HCT116 (cell line): ENCODE measurements at regions not wholly inside any gene's neighbourhood (a gene's known extent, or its start where the extent isn't known, plus 50 kb on each side); places are given as distances from the start of the nearest gene placed in this dataset.

Source experiments
- ATAC-seq: fragments of 200-7000 bp; cut with Tn5 transposase; 2 replicates; pipeline ENCODE4 v1.9.1; 2020; ENCODE audit warnings: mild to moderate bottlenecking, moderate library complexity
- BruUV-seq: library from RNA; stranded (reverse); fragments of 400-500 nt; replicated peaks from 2 replicates; lab custom pipeline; 2021; lab: Mats Ljungman, UMichigan
- CTCF ChIA-PET: fragments of 300-600 bp; sonication (Branson Sonifier 250); formaldehyde crosslinking; loops from one replicate; lab custom pipeline; 2021; ENCODE audit warnings: antibody characterized with exemption; lab: Charles Lee
- POLR2A ChIA-PET: fragments of 300-600, 350-600 bp; sonication (Branson Sonifier 250); formaldehyde crosslinking; loops from one replicate; lab custom pipeline; 2021; ENCODE audit warnings: antibody characterized with exemption; lab: Charles Lee
- RAD21 ChIA-PET, 2 experiments: fragments of 300-600 bp; sonication (Branson Sonifier 250); formaldehyde crosslinking; loops; one replicate each; lab custom pipeline; 2023; ENCODE audit warnings: low total read pairs in 2 of 2; ENCODE audit not compliant: uncharacterized antibody in 2 of 2, unreplicated experiment in 2 of 2, low non-redundant PET in 1 of 2; lab: Charles Lee
- DNase-seq: peaks from one replicate; pipeline ENCODE4 v3.0.0-alpha.2; 2010; ENCODE audit warnings: low read depth, low spot score
- H2AFZ ChIP-seq: fragments of 200-600 bp; shearing (Covaris generic), sonication (generic); 2 replicates; pipeline ENCODE4 v1.6.1; 2017; ENCODE audit warnings: low read depth, mixed run types, mixed read lengths, antibody characterized with exemption, low read length; ENCODE audit not compliant: poor library complexity, severe bottlenecking
- H3K27ac ChIP-seq: 2 replicates; pipeline ENCODE4 v1.5.1; 2012; ENCODE audit warnings: low read depth, low read length
- H3K27me3 ChIP-seq: fragments of 200-600 bp; sonication (generic); 2 replicates; pipeline ENCODE4 v1.6.1; 2016; ENCODE audit warnings: mixed run types, low read length, mixed read lengths; ENCODE audit not compliant: insufficient read depth
- H3K36me3 ChIP-seq, 2 experiments: fragments of 200-500 bp in 1 of 2; fragments of 200-600 bp in 1 of 2; sonication (Bioruptor generic) in 1 of 2; sonication (generic) in 1 of 2; 2 replicates each; pipeline versions ENCODE4 v1.5.1 to v1.6.1; 2014 to 2016; ENCODE audit warnings: low read length in 2 of 2, inconsistent platforms in 1 of 2, mixed read lengths in 1 of 2, mixed run types in 1 of 2; ENCODE audit not compliant: insufficient read depth in 2 of 2, control insufficient read depth in 1 of 2
- H3K4me1 ChIP-seq, 2 experiments: fragments of 200-600 bp in 1 of 2; sonication (generic) in 1 of 2; 2 replicates each; pipeline versions ENCODE4 v1.5.1 to v1.6.1; 2012 to 2017; ENCODE audit warnings: low read length in 2 of 2, inconsistent platforms in 1 of 2, mild to moderate bottlenecking in 1 of 2, mixed read lengths in 1 of 2, mixed run types in 1 of 2, moderate library complexity in 1 of 2; ENCODE audit not compliant: insufficient read depth in 2 of 2, control insufficient read depth in 1 of 2
- H3K4me2 ChIP-seq: fragments of 200-600 bp; sonication (generic); 2 replicates; pipeline ENCODE4 v1.6.1; 2017; ENCODE audit warnings: mixed run types, low read length, mixed read lengths
- H3K4me3 ChIP-seq, 2 experiments: fragments of 200-600 bp in 1 of 2; sonication (generic) in 1 of 2; replicated peaks in 1 of 2; 2 replicates each; pipeline ENCODE4 v1.5.1; 2011 to 2016; ENCODE audit warnings: low read length in 2 of 2, control low read depth in 1 of 2, low read depth in 1 of 2, mild to moderate bottlenecking in 1 of 2, mixed read lengths in 1 of 2, mixed run types in 1 of 2
- H3K79me2 ChIP-seq: fragments of 200-600 bp; sonication (generic); 2 replicates; pipeline ENCODE4 v1.6.1; 2017; ENCODE audit warnings: mild to moderate bottlenecking, mixed run types, low read length, moderate library complexity, mixed read lengths; ENCODE audit not compliant: insufficient read depth
- H3K9ac ChIP-seq: fragments of 200-600 bp; sonication (generic); 2 replicates; pipeline ENCODE4 v1.6.1; 2016; ENCODE audit warnings: low read length, mixed read lengths
- H3K9me2 ChIP-seq: fragments of 200-600 bp; sonication (generic), shearing (Covaris generic); 2 replicates; pipeline ENCODE4 v1.6.1; 2017; ENCODE audit warnings: mixed run types, mild to moderate bottlenecking, moderate library complexity; ENCODE audit not compliant: insufficient read depth
- H3K9me3 ChIP-seq, 2 experiments: fragments of 200-500 bp in 1 of 2; fragments of 200-600 bp in 1 of 2; sonication (Bioruptor generic) in 1 of 2; sonication (generic) in 1 of 2; 2 replicates each; pipeline ENCODE4 v1.6.1; 2014 to 2017; ENCODE audit warnings: low read length in 2 of 2, mixed read lengths in 2 of 2, inconsistent platforms in 1 of 2, low read depth in 1 of 2, mild to moderate bottlenecking in 1 of 2, mixed run types in 1 of 2, moderate library complexity in 1 of 2; ENCODE audit not compliant: control insufficient read depth in 1 of 2, insufficient read depth in 1 of 2
- H4K20me1 ChIP-seq: fragments of 200-600 bp; sonication (generic), shearing (Covaris generic); 2 replicates; pipeline ENCODE4 v1.6.1; 2017; ENCODE audit warnings: mixed run types, mild to moderate bottlenecking, moderate library complexity; ENCODE audit not compliant: insufficient read depth
- ATF3 ChIP-seq: IDR thresholded peaks from 2 replicates; pipeline ENCODE4 v1.6.1; 2012
- CEBPB ChIP-seq: IDR thresholded peaks from 2 replicates; pipeline ENCODE4 v1.6.1; 2012; ENCODE audit warnings: low read depth
- ELF1 ChIP-seq: IDR thresholded peaks from 2 replicates; pipeline ENCODE4 v1.6.1; 2012; ENCODE audit warnings: low read depth, borderline replicate concordance
- EZH2phosphoT487 ChIP-seq: fragments of 200-600 bp; IDR thresholded peaks from 2 replicates; pipeline ENCODE4 v1.6.1; 2018; ENCODE audit warnings: antibody characterized with exemption, borderline replicate concordance
- FOSL1 ChIP-seq: IDR thresholded peaks from 2 replicates; pipeline ENCODE4 v1.6.1; 2012; ENCODE audit warnings: low read depth
- JUND ChIP-seq: IDR thresholded peaks from 2 replicates; pipeline ENCODE4 v1.6.1; 2012
- POLR2A ChIP-seq: IDR thresholded peaks from 2 replicates; pipeline ENCODE4 v1.7.0; 2011; ENCODE audit warnings: borderline replicate concordance; ENCODE audit not compliant: insufficient read depth, insufficient read length; ENCODE audit errors: extremely low read depth
- RAD21 ChIP-seq: IDR thresholded peaks from 2 replicates; pipeline ENCODE4 v1.6.1; 2012; ENCODE audit warnings: low read depth, mild to moderate bottlenecking
- REST ChIP-seq: IDR thresholded peaks from 2 replicates; pipeline ENCODE4 v1.6.1; 2012; ENCODE audit warnings: low read depth
- SP1 ChIP-seq: IDR thresholded peaks from 2 replicates; pipeline ENCODE4 v1.6.1; 2012; ENCODE audit warnings: low read depth
- SRF ChIP-seq: IDR thresholded peaks from 2 replicates; pipeline ENCODE4 v1.6.1; 2012; ENCODE audit warnings: low read depth
- TCF7L2 ChIP-seq: IDR thresholded peaks from 2 replicates; pipeline ENCODE4 v1.7.0; 2011; ENCODE audit warnings: borderline replicate concordance, inconsistent platforms; ENCODE audit not compliant: insufficient read depth, insufficient read length; ENCODE audit errors: extremely low read depth
- YY1 ChIP-seq: IDR thresholded peaks from 2 replicates; pipeline ENCODE4 v1.6.1; 2011; ENCODE audit warnings: low read length, low read depth, moderate library complexity, mild to moderate bottlenecking; ENCODE audit not compliant: insufficient replicate concordance; ENCODE audit errors: extremely low read depth
- intact Hi-C: fragments of 100-400 bp; cut with micrococcal nuclease; formaldehyde crosslinking; loops from 2 replicates; pipeline ENCODE4 v1.10.0; 2022
- TF ChIP-seq, protein P1 (sequence below), 3 experiments: fragments of 200-600 bp in 1 of 3; sonication (generic) in 1 of 3; IDR thresholded peaks in 2 of 3; conservative IDR thresholded peaks in 1 of 3; 2 replicates each; pipeline ENCODE4 v1.5.1; 2012 to 2017; ENCODE audit warnings: low read depth in 2 of 3, low read length in 2 of 3, antibody characterized with exemption in 1 of 3, borderline replicate concordance in 1 of 3, control low read depth in 1 of 3, mild to moderate bottlenecking in 1 of 3, mixed read lengths in 1 of 3, mixed run types in 1 of 3, moderate library complexity in 1 of 3; ENCODE audit not compliant: insufficient read depth in 1 of 3

DNA sequence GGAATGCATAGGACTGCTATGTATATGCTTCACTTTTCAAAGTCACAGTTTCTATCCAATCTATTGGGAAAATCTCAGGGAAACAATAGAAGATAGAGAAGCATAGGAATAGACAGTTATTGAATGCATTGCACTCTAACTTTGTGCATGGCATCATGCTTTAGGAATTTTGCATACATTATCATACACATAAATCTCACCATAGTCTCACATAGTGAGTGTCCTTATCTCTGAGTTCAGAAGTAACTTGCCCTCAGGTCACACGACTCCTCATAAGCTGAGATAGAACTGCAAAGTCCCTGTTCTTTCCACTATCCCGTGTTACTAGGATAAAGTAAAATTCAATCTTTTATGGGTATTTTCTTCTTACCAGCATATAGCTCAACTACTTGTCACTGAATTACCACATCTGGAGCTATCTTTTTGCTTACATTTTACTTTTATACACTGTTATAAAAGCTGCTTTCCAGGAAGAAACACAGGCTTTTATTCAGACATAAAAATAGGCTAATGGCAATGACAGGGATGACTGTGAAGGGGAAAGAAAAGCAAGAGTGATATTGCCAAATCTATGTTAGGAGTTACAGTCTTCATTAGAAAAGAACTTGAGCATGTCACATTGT, 666.9 kb downstream of the XIRP2 start (continued):
- no peak for TF ChIP-seq ELF1

GRCh38 chr2:167553635-167554034, 665.4 kb downstream of the XIRP2 start:
- ChIA-PET POLR2A (no interaction called here), RAD21 (no interaction called here), CTCF (no interaction called here)
- no peak for ATAC-seq
- H3K36me3 ChIP-seq = no peaks in the 10 kb centered on the region
- no peaks in the 10 kb centered on the region for H4K20me1 ChIP-seq
- DNase-seq = no peak
- TF ChIP-seq YY1 (no peak), CEBPB (0 out of 2 replicates have a peak, but pooled peaks have one; percentile 24)
- H3K9me3 ChIP-seq = no peaks in the 10 kb centered on the region
- no TSS peak for BruUV-seq
- no peak overlapping the region for H3K4me2 ChIP-seq
- H3K9ac ChIP-seq = no peak overlapping the region
- no peaks in the 10 kb centered on the region for H3K9me2 ChIP-seq
- intact Hi-C loops = no loop called here
- no peak overlapping the region for H2AFZ ChIP-seq
- H3K4me1 ChIP-seq = no peaks in the 10 kb centered on the region
- no peaks in the 10 kb centered on the region for H3K79me2 ChIP-seq
- H3K4me3 ChIP-seq = no peak overlapping the region
- no peak overlapping the region for H3K27ac ChIP-seq
- H3K27me3 ChIP-seq = no peaks in the 10 kb centered on the region

GRCh38 chr2:167551416-167551815, 663.1 kb downstream of the XIRP2 start:
- Histone ChIP-seq H3K9me2 (no peaks in the 10 kb centered on the region), H3K4me3 (no peak overlapping the region), H3K27me3 (no peaks in the 10 kb centered on the region), H3K27ac (no peak overlapping the region), H3K36me3 (no peaks in the 10 kb centered on the region), H3K4me2 (no peak overlapping the region), H4K20me1 (no peaks in the 10 kb centered on the region), H2AFZ (no peak overlapping the region), H3K79me2 (no peaks in the 10 kb centered on the region), H3K4me1 (no peaks in the 10 kb centered on the region), H3K9me3 (no peaks in the 10 kb centered on the region), H3K9ac (no peak overlapping the region)
- intact Hi-C loops = no loop called here
- ChIA-PET RAD21 (no interaction called here), CTCF (no interaction called here), POLR2A (no interaction called here)
- DNase-seq = no peak
- BruUV-seq = no TSS peak
- ATAC-seq = no peak
- TF ChIP-seq REST (no peak), ATF3 (no peak), SP1 (no peak), EZH2phosphoT487 (no peak), JUND (no peak), FOSL1 (no peak), YY1 (no peak), SRF (no peak), POLR2A (no peak), RAD21 (no peak), TCF7L2 (no peak)
- TF ChIP-seq, protein P1, sequence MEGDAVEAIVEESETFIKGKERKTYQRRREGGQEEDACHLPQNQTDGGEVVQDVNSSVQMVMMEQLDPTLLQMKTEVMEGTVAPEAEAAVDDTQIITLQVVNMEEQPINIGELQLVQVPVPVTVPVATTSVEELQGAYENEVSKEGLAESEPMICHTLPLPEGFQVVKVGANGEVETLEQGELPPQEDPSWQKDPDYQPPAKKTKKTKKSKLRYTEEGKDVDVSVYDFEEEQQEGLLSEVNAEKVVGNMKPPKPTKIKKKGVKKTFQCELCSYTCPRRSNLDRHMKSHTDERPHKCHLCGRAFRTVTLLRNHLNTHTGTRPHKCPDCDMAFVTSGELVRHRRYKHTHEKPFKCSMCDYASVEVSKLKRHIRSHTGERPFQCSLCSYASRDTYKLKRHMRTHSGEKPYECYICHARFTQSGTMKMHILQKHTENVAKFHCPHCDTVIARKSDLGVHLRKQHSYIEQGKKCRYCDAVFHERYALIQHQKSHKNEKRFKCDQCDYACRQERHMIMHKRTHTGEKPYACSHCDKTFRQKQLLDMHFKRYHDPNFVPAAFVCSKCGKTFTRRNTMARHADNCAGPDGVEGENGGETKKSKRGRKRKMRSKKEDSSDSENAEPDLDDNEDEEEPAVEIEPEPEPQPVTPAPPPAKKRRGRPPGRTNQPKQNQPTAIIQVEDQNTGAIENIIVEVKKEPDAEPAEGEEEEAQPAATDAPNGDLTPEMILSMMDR (IDR thresholded peaks at IDR 0.05 in 2 of 3, conservative IDR thresholded peaks at IDR 0.05 in 1 of 3; ENCODE audit: borderline replicate concordance in 1 of 3, insufficient read depth in 1 of 3, low read depth in 2 of 3, low read length in 2 of 3) = no peak
